Right hindlimb (tissue), 1 donor: ENCODE measurements at regions not wholly inside any gene's neighbourhood (a gene's known extent, or its start where the extent isn't known, plus 50 kb on each side); places are given as distances from the start of the nearest gene placed in this dataset.
"Not testable (repeated sequence)": the region's sequence is repeated elsewhere in the genome, so short reads cannot be mapped to it uniquely, and the experiment has no call there.

Source experiments
- DNase-seq: peaks from one replicate; pipeline ENCODE4 v3.0.0-alpha.2; 2018

DNA sequence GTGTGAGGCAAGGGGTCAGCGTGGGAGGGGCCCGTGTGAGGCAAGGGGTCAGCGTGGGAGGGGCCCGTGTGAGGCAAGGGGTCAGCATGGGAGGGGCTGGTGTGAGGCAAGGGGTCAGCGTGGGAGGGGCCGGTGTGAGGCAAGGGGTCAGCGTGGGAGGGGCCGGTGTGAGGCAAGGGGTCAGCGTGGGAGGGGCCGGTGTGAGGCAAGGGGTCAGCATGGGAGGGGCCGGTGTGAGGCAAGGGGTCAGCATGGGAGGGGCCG is 119.2 kb downstream of the SEPTIN14 start:
- not testable (repeated sequence) for DNase-seq

DNA sequence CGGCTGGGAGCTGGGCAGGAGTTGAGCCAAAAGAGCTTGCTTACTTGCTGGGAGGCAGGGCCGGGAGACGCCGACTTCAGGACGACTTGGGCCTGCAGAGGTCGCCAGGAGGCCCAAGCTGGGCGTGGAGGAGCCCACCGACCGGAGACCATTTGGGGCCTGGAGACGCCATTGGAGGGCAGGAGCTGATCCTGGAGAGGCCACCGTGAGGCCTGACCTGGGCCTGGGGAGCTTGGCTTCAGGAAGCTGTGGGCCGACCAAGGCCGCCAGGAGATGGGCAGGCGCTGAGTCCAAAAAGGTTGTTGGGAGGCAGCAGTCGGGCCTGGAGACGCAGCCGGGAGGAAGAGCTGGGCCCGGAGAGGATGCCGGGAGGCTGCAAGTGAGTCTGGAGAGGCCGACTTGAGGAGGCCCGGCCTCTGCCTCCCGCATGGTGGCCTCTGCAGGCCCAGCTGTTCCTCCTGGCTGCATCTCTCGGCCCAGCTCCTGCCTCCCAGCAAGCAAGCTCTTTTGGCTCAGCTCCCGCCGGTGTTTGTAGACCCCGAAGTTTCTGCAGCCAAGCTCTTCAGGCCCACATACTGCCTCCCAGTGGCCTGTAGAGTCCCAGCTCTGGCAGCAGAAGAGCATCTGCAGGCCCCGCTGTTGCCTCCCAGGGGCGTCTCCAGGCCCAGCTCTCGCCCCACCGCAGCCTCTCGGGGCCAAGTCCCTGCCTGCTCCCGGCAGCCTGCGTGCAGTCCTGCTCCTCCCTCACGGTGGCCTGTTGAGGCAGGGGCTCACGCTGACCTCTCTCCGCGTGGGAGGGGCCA is 119.7 kb downstream of the SEPTIN14 start:
- DNase-seq, result not testable (repeated sequence)

DNA sequence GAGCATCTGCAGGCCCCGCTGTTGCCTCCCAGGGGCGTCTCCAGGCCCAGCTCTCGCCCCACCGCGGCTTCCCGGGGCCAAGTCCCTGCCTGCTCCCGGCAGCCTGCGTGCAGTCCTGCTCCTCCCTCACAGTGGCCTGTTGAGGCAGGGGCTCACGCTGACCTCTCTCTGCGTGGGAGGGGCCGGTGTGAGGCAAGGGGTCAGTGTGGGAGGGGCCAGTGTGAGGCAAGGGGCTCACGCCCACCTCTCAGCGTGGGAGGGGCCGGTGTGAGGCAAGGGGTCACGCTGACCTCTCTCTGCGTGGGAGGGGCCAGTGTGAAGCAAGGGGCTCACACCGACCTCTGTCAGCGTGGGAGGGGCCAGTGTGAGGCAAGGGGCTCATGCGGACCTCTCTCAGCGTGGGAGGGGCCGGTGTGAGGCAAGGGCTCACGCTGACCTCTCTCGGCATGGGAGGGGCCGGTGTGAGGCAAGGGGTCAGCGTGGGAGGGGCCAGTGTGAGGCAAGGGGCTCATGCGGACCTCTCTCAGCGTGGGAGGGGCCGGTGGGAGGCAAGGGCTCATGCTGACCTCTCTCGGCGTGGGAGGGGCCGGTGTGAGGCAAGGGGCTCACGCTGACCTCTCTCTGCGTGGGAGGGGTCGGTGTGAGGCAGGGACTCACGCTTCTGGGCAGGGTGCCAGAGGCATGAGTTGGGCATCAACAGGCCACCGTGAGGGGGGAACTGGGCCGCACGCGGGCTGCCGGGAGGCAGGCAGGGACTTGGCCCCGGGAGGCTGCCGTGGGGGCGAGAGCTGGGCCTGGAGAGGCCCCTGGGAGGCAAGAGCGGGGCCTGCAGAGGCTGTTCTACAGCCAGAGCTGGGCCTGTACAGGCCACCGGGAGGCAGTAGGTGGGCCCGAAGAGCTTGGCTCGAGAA is 120.6 kb downstream of the SEPTIN14 start:
- not testable (repeated sequence) for DNase-seq

DNA sequence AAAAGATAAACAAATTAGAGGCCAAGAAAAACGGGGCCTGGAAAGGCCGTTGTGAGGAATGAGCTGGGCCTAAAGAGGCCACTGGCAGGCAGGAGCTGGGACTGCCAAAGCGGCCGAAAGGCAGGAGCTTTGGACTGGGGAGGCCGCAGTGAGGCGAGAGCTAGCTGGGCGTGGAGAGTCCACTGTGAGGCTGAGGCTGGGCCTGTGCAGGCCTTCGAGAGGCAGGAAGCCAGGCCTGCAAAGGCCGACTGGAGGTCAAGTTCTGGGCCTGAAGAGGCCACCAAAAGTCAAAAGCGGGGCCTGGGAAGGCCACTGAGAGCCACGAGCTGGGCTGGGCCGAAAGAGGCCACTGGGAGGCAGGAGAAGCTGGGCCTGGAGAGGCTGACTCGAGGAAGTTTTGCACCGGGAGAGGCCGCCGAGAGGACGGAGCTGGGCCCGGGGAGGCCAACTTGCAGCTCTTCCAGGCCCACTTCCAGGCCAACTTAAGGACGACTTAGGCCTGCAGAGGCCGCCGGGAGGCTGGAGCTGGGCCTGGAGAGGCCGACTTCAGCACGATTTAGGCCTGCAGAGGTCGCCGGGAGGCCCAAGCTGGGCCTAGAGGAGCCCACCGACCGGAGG is 121.8 kb downstream of the SEPTIN14 start:
- DNase-seq, result not testable (repeated sequence)

DNA sequence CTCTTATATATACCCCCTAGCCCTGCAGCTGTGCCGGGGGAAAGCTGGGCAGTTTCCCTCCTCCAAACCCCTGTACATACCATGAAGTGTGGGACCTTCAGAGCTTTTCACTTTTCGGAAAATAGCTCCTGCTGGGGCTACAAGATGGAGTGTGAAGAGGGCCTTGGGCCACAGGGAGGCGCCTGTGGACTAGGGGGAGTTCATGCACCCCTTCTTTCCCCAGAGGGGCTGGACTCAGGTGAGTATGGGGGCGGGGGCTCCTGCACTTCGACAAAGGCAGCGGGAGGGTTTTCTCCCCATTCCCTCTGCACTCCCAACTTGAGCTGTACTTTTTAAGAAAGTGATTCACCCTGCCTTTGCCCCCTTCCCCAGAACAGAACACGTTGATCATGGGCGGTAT is 122.5 kb downstream of the SEPTIN14 start:
- DNase-seq, result not testable (repeated sequence)

DNA sequence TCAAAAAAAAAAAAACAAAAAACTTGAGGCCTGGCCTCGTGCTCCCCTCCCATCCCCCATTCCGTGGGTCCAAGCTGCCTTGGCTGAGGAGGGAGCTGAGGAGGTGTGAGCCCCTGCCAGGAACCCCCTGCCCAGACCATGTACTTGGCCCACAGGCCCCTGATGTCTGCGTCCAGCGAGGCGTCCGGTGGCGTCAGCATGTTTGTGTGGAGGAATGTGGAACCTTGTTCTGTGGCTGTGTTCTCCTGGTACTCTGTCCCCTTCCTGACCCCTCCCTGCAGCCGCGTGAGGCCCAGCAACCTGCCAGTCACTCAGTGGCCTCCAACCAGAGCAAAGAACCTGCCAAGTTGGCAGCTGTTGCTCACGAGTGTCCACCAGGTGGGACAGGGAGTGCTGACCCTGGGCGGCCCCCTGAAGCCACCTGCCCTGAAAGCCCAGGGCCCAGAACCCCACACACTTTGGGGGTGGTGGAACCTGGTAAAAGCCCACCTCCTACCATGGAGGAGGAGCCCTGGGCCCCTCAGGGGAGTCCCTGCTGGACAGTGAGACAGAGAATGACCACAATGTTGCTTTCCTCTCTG is 125.8 kb downstream of the SEPTIN14 start:
- not testable (repeated sequence) for DNase-seq

DNA sequence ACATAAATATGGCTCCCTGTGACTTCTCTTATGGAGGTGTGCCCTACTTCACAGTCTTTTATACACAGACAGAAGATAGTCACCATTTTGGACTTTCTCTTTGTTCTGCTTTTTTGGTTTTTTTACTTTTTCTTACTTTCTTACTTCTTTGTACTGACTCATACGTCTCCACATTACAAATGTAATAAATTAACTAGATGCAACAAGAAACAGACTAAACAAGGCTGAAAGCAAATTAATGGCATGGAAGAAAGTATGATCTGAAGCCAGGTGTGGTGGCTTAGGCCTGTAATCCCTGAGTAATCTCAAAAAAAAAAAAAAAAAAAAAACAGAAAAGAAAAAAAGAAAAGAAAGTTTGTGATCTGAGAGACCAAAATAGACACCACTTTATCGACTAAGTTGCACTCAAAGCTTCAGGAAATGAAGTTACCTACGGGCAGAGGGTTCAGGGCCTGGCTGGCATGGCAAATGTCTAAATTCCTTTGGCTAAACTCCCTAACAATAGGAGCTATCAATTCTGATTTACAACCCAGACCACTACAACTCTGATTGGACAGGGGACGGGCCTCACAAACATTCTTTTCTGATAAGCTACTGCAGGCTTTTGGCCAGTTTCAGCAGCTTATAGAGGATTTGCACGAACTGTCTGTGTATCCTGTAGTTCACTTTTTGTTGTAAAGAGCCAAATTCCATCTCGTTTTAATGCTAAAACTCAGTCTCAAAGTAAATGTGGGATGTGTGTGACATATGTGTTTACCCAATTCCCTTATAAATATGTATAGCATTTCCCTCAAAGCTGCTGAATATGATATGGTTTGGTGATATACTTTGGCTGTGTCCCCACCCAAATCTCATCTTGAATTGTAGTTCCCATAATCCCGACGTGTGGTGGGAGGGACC is 129.1 kb downstream of the SEPTIN14 start:
- DNase-seq, result no peak

DNA sequence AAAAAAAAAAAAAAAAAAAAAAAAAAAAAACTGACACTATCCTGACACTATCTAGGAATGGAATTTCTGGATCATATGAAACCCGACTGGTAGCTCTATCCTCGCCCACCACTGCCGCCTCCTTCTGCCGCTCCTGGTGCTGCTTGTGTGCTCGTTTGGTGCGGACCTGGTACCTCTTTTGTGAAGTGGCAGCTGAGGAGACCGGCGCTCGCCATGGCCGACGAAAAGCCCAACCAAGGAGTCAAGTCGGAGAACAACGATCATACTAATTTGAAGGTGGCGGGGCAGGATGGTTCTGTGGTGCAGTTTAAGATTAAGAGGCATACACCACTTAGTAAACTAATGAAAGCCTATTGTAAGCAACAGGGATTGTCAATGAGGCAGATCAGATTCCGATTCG is 130.6 kb downstream of the SEPTIN14 start:
- DNase-seq, result no peak

DNA sequence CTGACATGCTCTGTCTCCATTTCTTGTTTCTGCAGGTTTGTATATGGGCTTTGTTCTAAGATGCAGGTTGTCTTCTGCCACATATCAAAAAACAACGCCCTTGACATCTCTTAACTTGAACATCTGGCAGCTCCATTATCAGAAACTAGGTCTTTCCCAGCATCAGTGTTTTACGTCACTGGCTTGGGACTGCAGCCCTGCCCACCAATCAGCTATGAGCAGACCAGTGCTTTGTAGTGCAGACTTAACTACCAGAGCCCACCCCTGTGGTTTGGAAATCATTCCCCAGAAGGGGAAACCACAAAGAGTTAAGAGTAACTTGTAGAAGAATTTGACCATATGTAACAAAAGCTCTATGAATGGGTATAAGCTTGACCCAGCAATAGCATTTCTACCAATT is 132.4 kb downstream of the SEPTIN14 start:
- DNase-seq, result no peak

DNA sequence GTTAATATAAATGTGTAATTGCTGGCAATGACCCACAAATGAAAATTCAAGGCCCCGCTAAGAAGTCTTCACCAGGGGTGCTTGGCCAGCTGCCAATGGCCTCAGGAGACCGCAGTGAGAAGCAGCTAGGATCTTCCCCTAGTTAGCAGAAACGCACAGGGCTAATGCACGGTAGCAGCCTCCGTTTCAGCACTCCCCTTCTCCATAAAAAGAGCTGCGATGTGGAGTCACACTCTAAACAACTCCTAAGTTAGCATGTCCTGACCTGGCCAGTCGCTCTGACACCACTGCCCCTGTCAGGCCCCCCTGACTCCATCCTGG is 139.0 kb downstream of the SEPTIN14 start:
- DNase-seq, result peak; percentile 13

DNA sequence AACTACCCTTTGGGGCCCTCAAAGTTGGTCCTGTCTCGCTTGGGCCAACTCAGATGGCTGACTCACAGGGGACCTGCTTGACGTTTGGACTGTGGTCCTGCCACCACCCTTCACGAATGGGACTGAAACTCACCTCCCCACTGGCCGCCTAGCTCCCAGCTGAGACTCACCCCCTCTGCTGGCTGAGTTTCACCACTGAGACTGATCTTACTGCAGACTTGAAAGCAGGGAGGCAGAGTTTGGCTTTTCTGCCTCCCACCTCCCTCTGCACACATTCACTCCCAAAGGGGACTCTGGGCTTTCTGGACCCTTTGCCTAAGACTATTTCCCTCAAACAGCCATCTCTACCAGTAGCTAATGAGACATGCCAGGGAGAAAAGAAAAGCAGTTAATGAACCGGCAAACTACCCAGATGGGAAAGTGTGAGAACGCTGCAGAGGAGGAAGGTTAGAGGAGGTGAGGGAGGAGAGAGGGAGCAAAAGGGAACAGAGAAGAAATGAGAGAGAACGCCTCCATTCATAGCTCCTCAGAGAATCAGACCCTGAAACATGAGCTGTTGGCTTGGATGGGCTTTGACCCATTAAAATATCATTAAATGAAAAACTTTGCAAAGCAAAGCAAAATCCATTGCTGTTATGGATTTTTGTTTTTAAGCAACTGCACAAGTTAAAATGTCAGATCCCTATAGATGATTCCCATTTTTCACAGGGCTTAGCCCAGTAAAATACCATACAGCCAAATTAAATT is 139.5 kb downstream of the SEPTIN14 start:
- DNase-seq, result not testable (repeated sequence)

DNA sequence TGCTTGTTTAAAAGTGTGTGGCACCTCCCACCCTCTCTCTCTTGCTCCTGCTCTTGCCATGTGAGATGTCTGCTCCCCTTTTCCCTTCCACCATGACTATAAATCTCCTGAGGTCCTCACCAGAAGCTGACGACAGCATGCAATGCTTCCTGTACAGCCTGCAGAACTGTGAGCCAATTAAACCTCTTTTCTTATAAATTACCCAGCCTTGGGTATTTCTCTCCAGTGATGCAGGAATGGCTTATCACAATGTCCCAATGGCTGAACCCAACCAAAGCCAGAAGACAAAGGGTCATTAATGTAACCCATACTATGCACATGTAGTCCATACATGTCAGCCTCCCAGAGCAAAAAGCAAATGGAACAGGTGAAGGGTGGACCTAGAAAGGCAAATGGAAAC is 141.5 kb downstream of the SEPTIN14 start:
- DNase-seq, result not testable (repeated sequence)

DNA sequence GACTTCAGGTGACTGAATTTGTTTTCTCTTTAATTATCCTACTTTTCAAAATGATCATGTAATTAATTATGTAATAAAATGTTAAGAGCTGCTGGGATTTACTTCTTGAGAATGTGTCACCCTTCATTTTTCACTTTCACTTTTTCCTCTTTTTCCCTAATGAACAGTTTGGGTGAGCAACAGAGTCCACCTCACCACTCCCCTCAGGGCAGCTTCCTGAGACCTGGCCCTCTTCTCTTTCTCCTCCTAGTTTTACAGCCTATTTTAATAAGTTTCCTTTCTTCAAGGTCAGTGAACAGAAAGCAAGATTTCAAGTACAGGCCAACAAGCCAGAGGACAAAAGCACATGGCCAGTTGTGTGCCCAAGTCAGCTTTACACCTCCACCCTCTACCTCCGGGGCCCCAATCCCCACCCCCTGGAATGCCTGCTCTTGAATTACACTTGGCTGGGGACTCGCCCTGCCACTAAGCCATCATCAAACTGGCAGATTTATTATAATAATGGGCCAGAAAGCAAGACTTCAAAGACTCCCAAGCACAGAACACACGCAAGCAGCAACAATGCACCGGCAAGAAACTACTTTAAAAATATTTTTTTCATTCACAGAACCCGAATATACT is 143.1 kb upstream of the VOPP1 start:
- DNase-seq, result not testable (repeated sequence)

DNA sequence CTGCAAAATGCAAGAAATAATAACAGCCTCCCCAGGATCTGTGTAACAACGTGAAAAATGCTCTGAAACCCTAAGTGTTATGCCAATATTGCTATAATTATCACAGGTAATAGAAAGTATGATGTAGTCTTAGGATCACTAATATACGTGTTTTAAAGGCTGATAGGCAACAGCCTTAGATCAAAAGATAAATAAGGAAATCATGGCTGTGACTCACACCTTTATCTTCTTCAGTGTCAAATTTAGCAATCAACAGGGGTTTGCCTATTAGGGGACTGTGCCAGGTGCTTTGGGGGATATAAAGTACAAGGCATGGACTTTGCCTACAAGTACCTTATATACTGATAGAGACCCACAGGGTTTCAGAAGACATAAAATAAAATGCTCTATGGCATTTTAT is 142.1 kb upstream of the VOPP1 start:
- DNase-seq, result not testable (repeated sequence)

DNA sequence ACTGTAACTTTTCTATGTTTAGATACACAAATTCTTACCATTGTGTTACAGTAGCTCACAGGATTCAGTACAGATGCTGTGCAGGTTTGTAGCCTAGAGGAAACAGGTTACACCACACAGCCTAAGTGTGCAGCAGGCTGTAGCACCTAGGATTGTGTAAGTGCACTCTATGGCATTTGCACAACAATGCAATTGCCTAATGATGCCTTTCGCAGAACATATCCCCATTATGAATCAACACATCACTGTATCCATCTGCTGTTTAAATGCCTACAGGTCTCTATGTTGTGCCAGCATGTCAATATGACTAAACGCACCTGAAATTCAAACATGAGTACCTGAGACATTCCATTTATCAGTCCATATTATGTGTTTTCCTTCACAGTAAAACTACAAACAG is 138.0 kb upstream of the VOPP1 start:
- DNase-seq, result not testable (repeated sequence)

DNA sequence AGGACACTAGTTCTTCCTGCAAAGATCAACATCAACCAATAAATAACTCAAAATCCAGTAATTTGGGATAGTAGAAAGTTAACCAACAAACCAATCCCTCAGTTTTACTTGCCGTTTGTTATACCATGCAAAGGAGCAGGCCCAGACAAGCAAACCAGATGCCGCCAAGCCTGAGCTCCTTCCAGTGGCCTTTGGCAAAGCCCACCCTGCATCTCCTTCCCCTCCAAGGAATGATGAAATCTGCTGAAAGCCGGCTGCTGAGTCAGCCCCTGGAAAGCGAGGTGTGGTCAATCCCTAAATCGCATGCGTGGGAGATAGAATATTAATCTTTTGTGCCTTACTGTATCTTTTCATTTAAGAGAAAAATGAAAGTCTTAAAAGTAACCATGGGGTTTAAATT is 135.7 kb upstream of the VOPP1 start:
- peak; percentile 22 for DNase-seq

DNA sequence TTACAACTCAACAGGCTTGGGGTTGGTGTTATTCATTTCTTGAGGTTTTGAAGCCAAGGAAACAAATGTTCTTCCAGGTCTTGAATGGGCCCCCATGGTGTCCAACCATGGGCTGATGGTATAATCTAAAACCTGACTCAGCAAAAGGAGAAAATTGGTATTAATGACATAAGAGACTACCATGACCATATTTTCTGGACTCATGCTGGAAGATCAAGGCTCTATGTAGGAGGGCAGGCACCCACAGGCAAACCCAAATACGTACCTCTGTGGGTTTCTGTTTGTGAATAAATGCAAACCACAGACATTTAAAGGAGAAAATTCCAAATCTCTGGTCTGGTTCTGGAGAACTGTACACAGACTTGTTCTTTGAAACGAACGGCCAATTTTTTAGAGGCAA is 135.1 kb upstream of the VOPP1 start:
- DNase-seq, result not testable (repeated sequence)

DNA sequence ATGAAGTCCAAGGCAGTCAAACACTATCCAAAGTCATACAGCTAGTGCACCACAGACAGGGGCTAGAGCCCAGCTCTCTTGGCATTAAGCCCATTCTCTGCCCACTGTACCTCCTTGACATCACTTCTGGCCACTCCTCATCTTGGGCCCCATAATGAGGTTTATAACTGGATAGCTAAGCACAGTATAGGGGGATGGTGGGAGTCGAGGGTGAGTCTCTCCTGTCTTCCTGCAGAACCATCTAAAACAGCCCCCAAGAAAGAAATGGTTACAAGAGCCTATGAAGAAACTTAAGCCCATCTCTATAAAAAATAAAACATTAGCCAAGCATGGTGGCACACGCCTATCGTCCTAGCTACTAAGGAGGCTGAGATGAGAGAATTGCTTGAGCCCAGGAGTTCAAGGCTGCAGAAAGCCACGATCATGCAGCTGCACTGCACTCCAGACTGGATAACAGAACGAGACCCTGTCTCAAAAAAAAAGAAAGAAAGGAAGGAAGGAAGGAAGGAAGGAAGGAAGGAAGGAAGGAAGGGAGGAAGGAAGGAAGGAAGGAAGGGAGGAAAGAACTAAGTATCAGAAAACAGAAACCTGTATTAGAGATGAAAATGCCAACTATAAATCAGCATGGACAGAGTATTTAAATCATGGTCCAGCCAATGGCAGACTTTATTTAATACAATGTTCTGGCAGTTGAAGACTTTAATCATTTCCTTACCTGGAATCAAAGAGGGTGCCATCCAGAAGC is 134.3 kb upstream of the VOPP1 start:
- not testable (repeated sequence) for DNase-seq

DNA sequence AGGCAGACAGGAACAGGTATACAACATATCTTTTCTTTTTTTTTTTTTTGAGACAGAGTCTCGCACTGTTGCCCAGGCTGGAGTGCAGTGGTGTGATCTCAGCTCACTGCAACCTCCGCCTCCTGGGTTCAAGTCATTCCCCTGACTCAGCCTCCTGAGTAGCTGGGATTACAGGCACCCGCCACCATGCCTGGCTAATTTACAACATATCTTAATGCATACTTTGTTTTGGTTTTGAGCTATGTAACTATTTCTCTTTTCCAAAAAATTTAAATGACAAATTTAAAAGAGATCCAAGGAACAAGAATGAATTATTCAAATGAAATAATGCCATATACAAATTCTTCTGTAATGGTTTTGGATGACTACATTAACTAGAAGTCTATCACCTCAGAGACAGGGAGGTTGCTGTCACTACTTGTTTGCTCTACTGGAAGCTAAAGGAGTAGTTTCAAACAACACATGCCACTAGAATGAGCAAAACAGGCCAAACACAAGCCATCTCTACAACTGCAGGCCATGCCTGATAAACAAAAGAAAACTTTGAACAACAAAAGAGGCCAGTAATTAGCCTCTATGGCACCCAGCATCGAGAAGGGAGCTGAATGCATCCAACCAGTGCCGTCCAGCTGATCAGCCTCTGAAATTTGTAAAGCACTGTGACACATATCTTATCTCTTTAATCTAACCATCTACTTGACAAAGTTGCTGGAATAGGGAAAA is 133.6 kb upstream of the VOPP1 start:
- not testable (repeated sequence) for DNase-seq

DNA sequence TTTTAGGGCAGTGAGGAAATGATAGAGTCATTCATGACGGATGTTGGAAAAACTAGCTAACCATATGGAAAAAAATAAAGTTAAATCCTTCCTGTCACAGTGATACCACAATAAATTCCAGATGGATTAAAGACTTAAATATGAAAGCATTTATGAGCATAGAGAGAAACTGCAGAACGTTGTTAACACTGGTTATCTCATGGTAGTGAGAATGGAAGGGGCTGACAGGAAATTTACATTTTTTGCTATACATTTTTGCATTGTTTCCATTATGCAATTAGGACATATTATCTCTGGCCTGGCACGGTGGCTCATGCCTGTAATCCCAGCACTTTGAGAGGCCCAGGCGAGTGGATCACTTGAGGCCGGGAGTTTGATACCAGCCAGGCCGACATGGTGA is 130.5 kb upstream of the VOPP1 start:
- not testable (repeated sequence) for DNase-seq
